IPS DF 6.9 (cell line): ENCODE measurements at regions not wholly inside any gene's neighbourhood (a gene's known extent, or its start where the extent isn't known, plus 50 kb on each side); places are given as distances from the start of the nearest gene placed in this dataset.

Experiments used
- DNase-seq: peaks from one replicate; pipeline ENCODE4 v3.0.0-alpha.2; 2013; ENCODE audit warnings: low read depth, low spot score
- H3K27ac ChIP-seq: one replicate; pipeline ENCODE4 v1.5.1; 2013; ENCODE audit warnings: low read length, control low read depth
- H3K27me3 ChIP-seq: 2 replicates; pipeline ENCODE4 v1.6.1; 2013; ENCODE audit warnings: mild to moderate bottlenecking, low read length; ENCODE audit not compliant: control insufficient read depth, insufficient read depth
- H3K36me3 ChIP-seq: 2 replicates; pipeline ENCODE4 v1.6.1; 2013; ENCODE audit warnings: low read length; ENCODE audit not compliant: control insufficient read depth, insufficient read depth
- H3K4me1 ChIP-seq: 2 replicates; pipeline ENCODE4 v1.6.1; 2013; ENCODE audit warnings: low read length; ENCODE audit not compliant: control insufficient read depth, insufficient read depth
- H3K4me3 ChIP-seq: 2 replicates; pipeline ENCODE4 v1.5.1; 2013; ENCODE audit warnings: mild to moderate bottlenecking, low read length
- H3K9me3 ChIP-seq: 2 replicates; pipeline ENCODE4 v1.6.1; 2013; ENCODE audit warnings: low read length, inconsistent platforms; ENCODE audit not compliant: control insufficient read depth, insufficient read depth
- WGBS: extraction: QIAGEN DNeasy Blood & Tissue Kit; methylation state at CpG from one replicate; pipeline ENCODE4 v1.1.7; 2013; ENCODE audit warnings: mixed read lengths, missing lambda C conversion rate; ENCODE audit not compliant: insufficient read length, insufficient coverage; 5-methylcytosine and 5-hydroxymethylcytosine counted together

- H3K4me3 ChIP-seq: no peak overlapping the region
- no peak for DNase-seq
- H3K27me3 ChIP-seq: no peaks in the 10 kb centered on the region
- no peak overlapping the region for H3K27ac ChIP-seq
- no peaks in the 10 kb centered on the region for H3K9me3 ChIP-seq
- no CpG with 5 or more reads among the region's 4 CpGs for WGBS
- no peaks in the 10 kb centered on the region; the same call in 1 of the 2 replicates for H3K4me1 ChIP-seq
- H3K36me3 ChIP-seq: no peaks in the 10 kb centered on the region
These were observed 130.2 kb upstream of the UMPS start for GRCh38 chr3:124599779-124600693.

DNA sequence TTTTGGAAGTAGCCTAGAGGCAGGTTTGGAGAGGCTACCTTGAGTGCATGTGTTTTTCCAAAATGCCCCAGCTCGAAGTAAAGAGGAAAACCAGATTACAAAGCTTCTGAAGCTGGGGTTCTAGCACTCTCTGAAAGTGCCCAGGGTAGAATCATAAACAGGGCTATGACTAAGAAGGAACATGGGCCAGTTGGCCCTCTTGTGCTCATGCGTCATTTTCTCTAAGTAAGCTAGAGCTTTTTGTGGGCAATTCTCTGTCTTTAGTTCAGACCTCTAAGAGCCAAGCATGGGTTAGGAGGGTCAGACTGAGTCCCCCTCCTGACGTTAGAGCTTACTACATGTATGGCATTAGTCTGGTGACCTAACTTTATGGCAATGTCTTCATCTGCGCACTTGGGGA lies 129.5 kb upstream of the UMPS start:
- Histone ChIP-seq H3K9me3 (no peaks in the 10 kb centered on the region), H3K27me3 (no peaks in the 10 kb centered on the region), H3K36me3 (no peaks in the 10 kb centered on the region), H3K4me3 (no peak overlapping the region), H3K27ac (no peak overlapping the region), H3K4me1 (no peaks in the 10 kb centered on the region; the same call in 1 of the 2 replicates)
- whole genome bisulfite sequencing: no CpG with 5 or more reads among the region's 4 CpGs
- DNase-seq: no peak

DNA sequence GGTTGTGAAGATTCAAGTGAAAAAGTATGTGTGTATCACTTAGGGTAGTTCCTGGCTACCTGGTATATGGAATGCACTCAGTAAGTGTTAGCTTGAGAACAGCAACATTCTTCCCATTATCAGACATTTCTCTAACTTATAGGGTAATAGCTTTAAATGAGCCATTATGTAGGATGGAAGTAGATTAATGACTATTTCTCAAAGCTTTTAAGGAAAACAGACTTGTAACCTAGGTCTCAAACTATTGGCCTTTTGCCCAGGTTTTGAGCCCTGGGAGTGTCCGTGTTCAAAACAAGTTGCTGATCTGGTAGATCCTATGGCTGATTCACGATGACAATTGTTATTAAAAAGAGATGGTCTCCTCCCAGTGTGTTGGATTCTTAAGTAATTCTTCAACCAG lies 129.1 kb upstream of the UMPS start:
- Histone ChIP-seq H3K4me3 (no peak overlapping the region), H3K4me1 (no peaks in the 10 kb centered on the region; the same call in 1 of the 2 replicates), H3K27ac (no peak overlapping the region), H3K9me3 (no peaks in the 10 kb centered on the region), H3K27me3 (no peaks in the 10 kb centered on the region), H3K36me3 (no peaks in the 10 kb centered on the region)
- no CpG with 5 or more reads among the region's 2 CpGs for WGBS
- no peak for DNase-seq

DNA sequence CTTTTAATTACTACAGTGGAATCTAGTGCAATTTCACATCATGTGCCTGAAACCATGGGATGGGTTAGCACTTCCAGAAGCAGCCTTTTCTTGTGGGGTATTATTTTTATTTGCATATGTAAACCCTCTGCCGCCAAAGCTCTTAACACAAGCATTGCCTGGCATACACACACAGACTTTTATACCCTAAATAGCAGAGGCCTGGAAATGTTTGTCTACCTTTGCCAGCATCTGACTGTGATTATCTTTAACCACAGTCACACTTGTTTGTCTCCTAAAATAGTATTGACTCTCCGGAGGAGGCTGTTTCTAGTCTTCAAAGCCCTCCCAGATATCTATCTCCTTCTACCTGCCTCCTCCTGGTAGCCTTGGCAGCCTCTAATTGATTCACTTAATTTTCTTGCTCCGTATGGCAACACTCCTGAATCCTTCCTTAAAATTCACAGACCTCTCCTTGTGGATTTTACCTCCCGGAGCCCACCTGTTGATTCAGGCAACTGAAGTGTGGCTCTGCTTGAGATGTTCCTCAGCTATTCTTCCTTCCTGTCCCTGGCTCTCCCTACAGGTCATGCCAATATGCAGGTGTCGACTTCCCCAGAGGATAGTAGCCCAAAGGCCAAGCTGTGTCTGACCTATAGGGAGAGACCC lies 127.1 kb upstream of the UMPS start:
- H3K36me3 ChIP-seq: no peaks in the 10 kb centered on the region
- H3K27ac ChIP-seq: no peak overlapping the region
- WGBS: no CpG with 5 or more reads among the region's 5 CpGs
- no peak overlapping the region for H3K4me3 ChIP-seq
- DNase-seq: no peak
- no peaks in the 10 kb centered on the region for H3K9me3 ChIP-seq
- no peaks in the 10 kb centered on the region; the same call in 1 of the 2 replicates for H3K4me1 ChIP-seq
- no peaks in the 10 kb centered on the region for H3K27me3 ChIP-seq

DNA sequence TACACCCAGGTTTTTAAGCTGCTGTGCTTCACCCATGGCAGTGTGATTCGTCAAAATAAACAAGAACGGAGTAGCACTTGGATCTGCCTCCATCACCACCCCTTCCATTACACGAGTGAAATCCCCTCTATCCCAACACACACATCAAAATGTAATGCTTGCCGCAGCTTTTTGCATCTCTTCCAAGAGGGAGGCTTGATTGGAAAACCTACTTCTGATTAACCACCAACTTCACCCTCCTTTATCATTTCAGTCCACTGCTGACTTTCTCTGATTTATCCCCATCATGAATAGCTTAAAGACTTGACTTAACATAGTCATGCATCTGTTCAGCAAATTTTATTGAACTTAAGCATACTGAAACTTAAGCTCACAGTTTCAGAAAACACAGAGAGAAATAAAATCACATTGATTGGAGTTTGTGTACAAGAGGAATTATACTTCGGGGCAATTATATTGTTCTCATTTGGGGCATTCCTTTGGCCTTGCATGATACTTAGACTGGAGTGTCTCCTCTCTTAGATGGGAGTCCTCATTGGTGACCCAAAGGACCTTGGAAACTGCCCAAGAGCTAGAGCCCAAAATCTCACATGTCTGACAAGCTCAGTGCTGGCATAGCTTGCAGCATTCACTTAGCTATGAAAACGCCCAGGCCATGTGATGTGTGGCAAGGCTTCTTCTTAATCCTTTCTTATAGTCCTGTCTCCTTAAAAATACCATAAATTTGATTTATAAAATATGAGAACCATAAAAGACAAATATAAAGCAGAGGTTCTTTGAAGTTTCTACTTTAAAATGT lies 124.3 kb upstream of the UMPS start:
- Histone ChIP-seq H3K4me3 (no peak overlapping the region), H3K9me3 (no peaks in the 10 kb centered on the region), H3K4me1 (no peaks in the 10 kb centered on the region; the same call in 1 of the 2 replicates), H3K27me3 (no peaks in the 10 kb centered on the region), H3K27ac (no peak overlapping the region), H3K36me3 (no peaks in the 10 kb centered on the region)
- no CpG with 5 or more reads among the region's 6 CpGs for WGBS
- no peak for DNase-seq

- no peak for DNase-seq
These were observed 123.1 kb upstream of the UMPS start for GRCh38 chr3:124607163-124607562.

DNA sequence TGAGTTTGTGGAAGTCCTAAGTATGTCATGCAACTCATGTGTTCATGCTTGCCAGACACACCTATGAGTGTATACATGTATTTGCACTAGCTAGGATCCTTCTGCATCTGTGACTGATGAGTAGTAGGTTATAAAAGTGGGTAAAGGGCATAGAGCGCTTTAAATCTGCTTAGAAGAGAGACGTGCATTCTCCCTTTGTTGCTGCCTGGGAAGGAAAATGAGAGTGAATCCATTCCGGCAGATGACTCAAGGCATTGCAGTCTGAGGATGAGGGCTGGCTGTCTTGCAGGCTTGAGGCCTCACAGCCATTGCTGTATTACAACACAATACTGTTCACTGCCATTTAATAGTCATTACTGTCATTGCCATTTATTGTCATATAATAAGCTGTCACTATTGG lies 120.8 kb upstream of the UMPS start:
- Histone ChIP-seq H3K9me3 (no peaks in the 10 kb centered on the region), H3K36me3 (no peaks in the 10 kb centered on the region), H3K4me1 (0 out of 2 replicates have a peak, but pooled peaks cover 1% of the 10 kb centered on the region), H3K27me3 (no peaks in the 10 kb centered on the region), H3K4me3 (no peak overlapping the region), H3K27ac (no peak overlapping the region)
- no CpG with 5 or more reads among the region's 3 CpGs for WGBS
- no peak for DNase-seq

More at GRCh38 chr3:124607163-124607562, 123.1 kb upstream of the UMPS start:
- Histone ChIP-seq H3K4me3 (no peak overlapping the region), H3K27me3 (no peaks in the 10 kb centered on the region), H3K27ac (no peak overlapping the region), H3K4me1 (no peaks in the 10 kb centered on the region; the same call in 1 of the 2 replicates), H3K36me3 (no peaks in the 10 kb centered on the region), H3K9me3 (no peaks in the 10 kb centered on the region)
- WGBS: no CpG with 5 or more reads among the region's 1 CpG

GRCh38 chr3:124610130-124610529 lies 120.1 kb upstream of the UMPS start:
- H3K4me3 ChIP-seq: no peak overlapping the region
- no peaks in the 10 kb centered on the region for H3K36me3 ChIP-seq
- H3K27me3 ChIP-seq: no peaks in the 10 kb centered on the region
- H3K27ac ChIP-seq: no peak overlapping the region
- DNase-seq: no peak
- no CpG with 5 or more reads among the region's 1 CpG for WGBS
- H3K9me3 ChIP-seq: no peaks in the 10 kb centered on the region
- 0 out of 2 replicates have a peak, but pooled peaks cover 1% of the 10 kb centered on the region for H3K4me1 ChIP-seq

GRCh38 chr3:124611520-124611919 lies 118.7 kb upstream of the UMPS start:
- WGBS: no CpG with 5 or more reads among the region's 4 CpGs

More at GRCh38 chr3:124611520-124611919, 118.7 kb upstream of the UMPS start:
- no peak overlapping the region for H3K27ac ChIP-seq
- 0 out of 2 replicates have a peak, but pooled peaks cover 1% of the 10 kb centered on the region for H3K4me1 ChIP-seq
- no peaks in the 10 kb centered on the region for H3K27me3 ChIP-seq
- H3K4me3 ChIP-seq: no peak overlapping the region
- no peaks in the 10 kb centered on the region for H3K9me3 ChIP-seq
- no peak for DNase-seq
- H3K36me3 ChIP-seq: no peaks in the 10 kb centered on the region
